SK-N-SH treated with all-trans-retinoic acid at 6 μM for 48 hours (cell line): ENCODE measurements at regions not wholly inside any gene's neighbourhood (a gene's known extent, or its start where the extent isn't known, plus 50 kb on each side); places are given as distances from the start of the nearest gene placed in this dataset.

Experiments used
- ATAC-seq: fragments of 200-7000 bp; cut with Tn5 transposase; 3 replicates; pipeline ENCODE4 v1.9.1; 2020; ENCODE audit warnings: mild to moderate bottlenecking, moderate library complexity
- BACH2 ChIP-seq: fragments of 250-450 bp; sonication (Bioruptor Pico); IDR thresholded peaks from 2 replicates; pipeline ENCODE4 v1.9.0; 2021; ENCODE audit warnings: mild to moderate bottlenecking, borderline replicate concordance
- ESRRG ChIP-seq: fragments of 250-450 bp; sonication (Bioruptor Pico); IDR thresholded peaks from 2 replicates; pipeline ENCODE4 v1.6.1; 2021; ENCODE audit warnings: mild to moderate bottlenecking
- GLIS3 ChIP-seq: fragments of 250-450 bp; sonication (Bioruptor Pico); IDR thresholded peaks from 2 replicates; pipeline ENCODE4 v1.5.0; 2020; ENCODE audit warnings: mild to moderate bottlenecking, moderate library complexity
- ISL1 ChIP-seq: fragments of 250-450 bp; sonication (Bioruptor Pico); IDR thresholded peaks from 2 replicates; pipeline ENCODE4 v2.1.2; 2022; ENCODE audit warnings: mild to moderate bottlenecking, moderate library complexity
- OSR1 ChIP-seq: fragments of 250-450 bp; sonication (Bioruptor Pico); IDR thresholded peaks from 2 replicates; pipeline ENCODE4 v1.8.0; 2022; ENCODE audit warnings: moderate library complexity, mild to moderate bottlenecking, inconsistent platforms
- PPARA ChIP-seq: fragments of 250-450 bp; sonication (Bioruptor Pico); IDR thresholded peaks from 2 replicates; pipeline ENCODE4 v1.5.0; 2020; ENCODE audit warnings: mild to moderate bottlenecking, borderline replicate concordance
- RARB ChIP-seq: fragments of 250-450 bp; sonication (Bioruptor Pico); IDR thresholded peaks from 2 replicates; pipeline ENCODE4 v1.8.0; 2021; ENCODE audit warnings: mild to moderate bottlenecking, moderate library complexity
- SNAI2 ChIP-seq: fragments of 250-450 bp; sonication (Bioruptor Pico); IDR thresholded peaks from 2 replicates; pipeline ENCODE4 v1.5.0; 2020; ENCODE audit warnings: mild to moderate bottlenecking, moderate library complexity
- TCF4 ChIP-seq: fragments of 250-450 bp; sonication (Bioruptor Pico); IDR thresholded peaks from 2 replicates; pipeline ENCODE4 v1.8.0; 2021; ENCODE audit warnings: mild to moderate bottlenecking, moderate library complexity, borderline replicate concordance
- TOX ChIP-seq: fragments of 250-450 bp; sonication (Bioruptor Pico); IDR thresholded peaks from 2 replicates; pipeline ENCODE4 v1.8.0; 2021; ENCODE audit warnings: mild to moderate bottlenecking, moderate library complexity, borderline replicate concordance
- ZC3H10 ChIP-seq: fragments of 250-450 bp; sonication (Bioruptor Pico); IDR thresholded peaks from 2 replicates; pipeline ENCODE4 v1.5.1; 2021; ENCODE audit warnings: mild to moderate bottlenecking, moderate library complexity
- ZFP3 ChIP-seq: fragments of 250-450 bp; sonication (Bioruptor Pico); IDR thresholded peaks from 2 replicates; pipeline ENCODE4 v1.5.0; 2020; ENCODE audit warnings: mild to moderate bottlenecking, moderate library complexity
- ZFP30 ChIP-seq: fragments of 450-650 bp; formaldehyde crosslinking; IDR thresholded peaks from 2 replicates; pipeline ENCODE4 v1.5.0; 2022; ENCODE audit warnings: mild to moderate bottlenecking, moderate library complexity
- ZNF565 ChIP-seq: fragments of 450-650 bp; formaldehyde crosslinking; conservative IDR thresholded peaks from 2 replicates; pipeline ENCODE4 v1.5.0; 2020; ENCODE audit warnings: low read depth, mild to moderate bottlenecking, moderate library complexity
- ZNF70 ChIP-seq: fragments of 450-650 bp; formaldehyde crosslinking; IDR thresholded peaks from 2 replicates; pipeline ENCODE4 v1.5.0; 2020; ENCODE audit warnings: mild to moderate bottlenecking, moderate library complexity
- ZNF8 ChIP-seq: fragments of 450-650 bp; formaldehyde crosslinking; IDR thresholded peaks from 2 replicates; pipeline ENCODE4 v1.5.0; 2020; ENCODE audit warnings: mild to moderate bottlenecking, moderate library complexity
- TF ChIP-seq, protein P1 (sequence below): fragments of 250-450 bp; sonication (Bioruptor Pico); IDR thresholded peaks from 2 replicates; pipeline ENCODE4 v1.8.0; 2020; ENCODE audit warnings: mild to moderate bottlenecking, moderate library complexity, borderline replicate concordance
- TF ChIP-seq, protein P2 (sequence below): fragments of 250-450 bp; sonication (Bioruptor Pico); IDR thresholded peaks from 2 replicates; pipeline ENCODE4 v1.5.1; 2021; ENCODE audit warnings: mild to moderate bottlenecking, moderate library complexity
- TF ChIP-seq, protein P3 (sequence below): fragments of 250-450 bp; sonication (Bioruptor Pico); IDR thresholded peaks from 2 replicates; pipeline ENCODE4 v1.8.0; 2021; ENCODE audit warnings: low read depth, mild to moderate bottlenecking, moderate library complexity, borderline replicate concordance
- TF ChIP-seq, protein P4 (sequence below): fragments of 250-450 bp; sonication (Bioruptor Pico); IDR thresholded peaks from 2 replicates; pipeline ENCODE4 v1.5.1; 2020; ENCODE audit warnings: low read depth, mild to moderate bottlenecking, moderate library complexity
- TF ChIP-seq, protein P5 (sequence below): fragments of 250-450 bp; sonication (Bioruptor Pico); IDR thresholded peaks from 2 replicates; pipeline ENCODE4 v1.5.0; 2020; ENCODE audit warnings: mild to moderate bottlenecking, moderate library complexity

DNA sequence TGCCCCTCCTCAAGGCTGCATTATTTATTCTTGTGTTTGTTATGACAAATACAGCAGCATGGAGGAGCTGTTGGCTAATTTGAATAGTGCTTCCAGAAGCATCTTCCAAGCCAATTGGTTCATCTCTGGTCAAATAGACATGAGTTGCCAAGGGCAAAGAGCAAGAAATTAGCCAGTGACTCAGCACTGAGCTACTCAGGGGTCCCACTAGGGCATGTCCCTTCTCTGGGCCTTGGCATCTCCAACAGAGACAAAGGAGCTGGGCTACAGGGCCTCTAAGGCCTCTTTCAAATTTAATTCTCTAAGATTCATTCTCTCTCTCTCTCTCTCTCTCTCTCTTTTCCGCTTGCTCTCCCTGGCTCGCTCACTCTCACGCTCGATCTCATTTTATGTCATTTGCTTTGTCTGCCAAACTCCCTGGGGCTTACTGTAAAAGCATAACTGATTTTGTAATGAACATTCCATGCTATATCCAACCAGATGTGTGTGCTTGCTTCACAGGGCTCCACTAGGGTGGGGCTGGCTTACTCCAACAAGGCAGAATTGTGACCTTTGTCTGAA is 86.7 kb upstream of the MAGEA4 start:
- TF ChIP-seq TOX (CRISPR knock-in tag) (no peak), GLIS3 (CRISPR knock-in tag) (no peak), TCF4 (CRISPR knock-in tag) (no peak), PPARA (CRISPR knock-in tag) (no peak), ESRRG (CRISPR knock-in tag) (no peak), RARB (CRISPR knock-in tag) (no peak), ZNF565 (CRISPR knock-in tag) (no peak), OSR1 (no peak), ZFP3 (CRISPR knock-in tag) (no peak), ZNF8 (CRISPR knock-in tag) (no peak), ZFP30 (CRISPR knock-in tag) (no peak), ZNF70 (no peak), ZC3H10 (CRISPR knock-in tag) (no peak)
- TF ChIP-seq, protein P1, sequence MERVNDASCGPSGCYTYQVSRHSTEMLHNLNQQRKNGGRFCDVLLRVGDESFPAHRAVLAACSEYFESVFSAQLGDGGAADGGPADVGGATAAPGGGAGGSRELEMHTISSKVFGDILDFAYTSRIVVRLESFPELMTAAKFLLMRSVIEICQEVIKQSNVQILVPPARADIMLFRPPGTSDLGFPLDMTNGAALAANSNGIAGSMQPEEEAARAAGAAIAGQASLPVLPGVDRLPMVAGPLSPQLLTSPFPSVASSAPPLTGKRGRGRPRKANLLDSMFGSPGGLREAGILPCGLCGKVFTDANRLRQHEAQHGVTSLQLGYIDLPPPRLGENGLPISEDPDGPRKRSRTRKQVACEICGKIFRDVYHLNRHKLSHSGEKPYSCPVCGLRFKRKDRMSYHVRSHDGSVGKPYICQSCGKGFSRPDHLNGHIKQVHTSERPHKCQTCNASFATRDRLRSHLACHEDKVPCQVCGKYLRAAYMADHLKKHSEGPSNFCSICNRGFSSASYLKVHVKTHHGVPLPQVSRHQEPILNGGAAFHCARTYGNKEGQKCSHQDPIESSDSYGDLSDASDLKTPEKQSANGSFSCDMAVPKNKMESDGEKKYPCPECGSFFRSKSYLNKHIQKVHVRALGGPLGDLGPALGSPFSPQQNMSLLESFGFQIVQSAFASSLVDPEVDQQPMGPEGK, result no peak
- TF ChIP-seq, protein P2, sequence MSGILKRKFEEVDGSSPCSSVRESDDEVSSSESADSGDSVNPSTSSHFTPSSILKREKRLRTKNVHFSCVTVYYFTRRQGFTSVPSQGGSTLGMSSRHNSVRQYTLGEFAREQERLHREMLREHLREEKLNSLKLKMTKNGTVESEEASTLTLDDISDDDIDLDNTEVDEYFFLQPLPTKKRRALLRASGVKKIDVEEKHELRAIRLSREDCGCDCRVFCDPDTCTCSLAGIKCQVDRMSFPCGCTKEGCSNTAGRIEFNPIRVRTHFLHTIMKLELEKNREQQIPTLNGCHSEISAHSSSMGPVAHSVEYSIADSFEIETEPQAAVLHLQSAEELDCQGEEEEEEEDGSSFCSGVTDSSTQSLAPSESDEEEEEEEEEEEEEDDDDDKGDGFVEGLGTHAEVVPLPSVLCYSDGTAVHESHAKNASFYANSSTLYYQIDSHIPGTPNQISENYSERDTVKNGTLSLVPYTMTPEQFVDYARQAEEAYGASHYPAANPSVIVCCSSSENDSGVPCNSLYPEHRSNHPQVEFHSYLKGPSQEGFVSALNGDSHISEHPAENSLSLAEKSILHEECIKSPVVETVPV (CRISPR knock-in tag), result no peak
- TF ChIP-seq, protein P3, sequence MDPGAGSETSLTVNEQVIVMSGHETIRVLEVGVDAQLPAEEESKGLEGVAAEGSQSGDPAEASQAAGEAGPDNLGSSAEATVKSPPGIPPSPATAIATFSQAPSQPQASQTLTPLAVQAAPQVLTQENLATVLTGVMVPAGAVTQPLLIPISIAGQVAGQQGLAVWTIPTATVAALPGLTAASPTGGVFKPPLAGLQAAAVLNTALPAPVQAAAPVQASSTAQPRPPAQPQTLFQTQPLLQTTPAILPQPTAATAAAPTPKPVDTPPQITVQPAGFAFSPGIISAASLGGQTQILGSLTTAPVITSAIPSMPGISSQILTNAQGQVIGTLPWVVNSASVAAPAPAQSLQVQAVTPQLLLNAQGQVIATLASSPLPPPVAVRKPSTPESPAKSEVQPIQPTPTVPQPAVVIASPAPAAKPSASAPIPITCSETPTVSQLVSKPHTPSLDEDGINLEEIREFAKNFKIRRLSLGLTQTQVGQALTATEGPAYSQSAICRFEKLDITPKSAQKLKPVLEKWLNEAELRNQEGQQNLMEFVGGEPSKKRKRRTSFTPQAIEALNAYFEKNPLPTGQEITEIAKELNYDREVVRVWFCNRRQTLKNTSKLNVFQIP, result no peak
- TF ChIP-seq, protein P4, sequence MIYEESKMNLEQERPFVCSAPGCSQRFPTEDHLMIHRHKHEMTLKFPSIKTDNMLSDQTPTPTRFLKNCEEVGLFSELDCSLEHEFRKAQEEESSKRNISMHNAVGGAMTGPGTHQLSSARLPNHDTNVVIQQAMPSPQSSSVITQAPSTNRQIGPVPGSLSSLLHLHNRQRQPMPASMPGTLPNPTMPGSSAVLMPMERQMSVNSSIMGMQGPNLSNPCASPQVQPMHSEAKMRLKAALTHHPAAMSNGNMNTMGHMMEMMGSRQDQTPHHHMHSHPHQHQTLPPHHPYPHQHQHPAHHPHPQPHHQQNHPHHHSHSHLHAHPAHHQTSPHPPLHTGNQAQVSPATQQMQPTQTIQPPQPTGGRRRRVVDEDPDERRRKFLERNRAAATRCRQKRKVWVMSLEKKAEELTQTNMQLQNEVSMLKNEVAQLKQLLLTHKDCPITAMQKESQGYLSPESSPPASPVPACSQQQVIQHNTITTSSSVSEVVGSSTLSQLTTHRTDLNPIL (CRISPR knock-in tag), result no peak
- peak; percentile 72 for ATAC-seq

DNA sequence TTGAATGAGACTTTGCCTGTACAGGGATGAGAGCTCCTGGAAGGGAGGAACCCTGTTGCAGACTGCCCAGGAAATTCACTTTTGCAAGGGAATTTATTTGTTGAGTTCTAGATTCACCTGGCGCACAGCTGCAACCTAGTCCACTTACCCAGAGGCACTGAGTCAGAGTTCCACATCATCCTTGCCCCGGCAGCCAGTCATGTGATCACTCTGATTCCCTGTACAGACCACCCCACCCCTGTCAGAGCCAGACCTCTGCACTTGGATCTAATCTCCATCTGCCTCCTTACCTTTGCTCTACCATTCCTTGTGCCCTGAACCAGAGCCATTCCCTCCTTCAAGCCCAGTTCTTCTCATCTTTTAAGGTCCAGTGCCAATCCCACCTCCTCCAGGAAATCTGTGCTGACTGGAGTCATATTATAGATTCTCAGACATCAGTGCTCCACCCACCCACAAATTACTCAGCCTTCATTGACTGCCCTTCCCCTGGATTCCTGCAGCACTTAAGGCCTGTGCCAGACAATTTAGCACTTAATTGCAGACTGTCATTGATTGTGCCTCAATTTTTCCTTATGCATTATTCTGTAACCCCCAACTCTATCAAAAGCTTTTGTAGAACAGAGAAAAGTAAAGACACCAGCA is 84.1 kb upstream of the MAGEA4 start:
- TF ChIP-seq ISL1 (no peak), ESRRG (CRISPR knock-in tag) (no peak), SNAI2 (CRISPR knock-in tag) (no peak), RARB (CRISPR knock-in tag) (no peak), ZFP30 (CRISPR knock-in tag) (no peak), PPARA (CRISPR knock-in tag) (no peak), BACH2 (CRISPR knock-in tag) (no peak), TCF4 (CRISPR knock-in tag) (no peak), GLIS3 (CRISPR knock-in tag) (no peak), ZFP3 (CRISPR knock-in tag) (no peak)
- TF ChIP-seq, protein P1, result no peak
- TF ChIP-seq, protein P5, sequence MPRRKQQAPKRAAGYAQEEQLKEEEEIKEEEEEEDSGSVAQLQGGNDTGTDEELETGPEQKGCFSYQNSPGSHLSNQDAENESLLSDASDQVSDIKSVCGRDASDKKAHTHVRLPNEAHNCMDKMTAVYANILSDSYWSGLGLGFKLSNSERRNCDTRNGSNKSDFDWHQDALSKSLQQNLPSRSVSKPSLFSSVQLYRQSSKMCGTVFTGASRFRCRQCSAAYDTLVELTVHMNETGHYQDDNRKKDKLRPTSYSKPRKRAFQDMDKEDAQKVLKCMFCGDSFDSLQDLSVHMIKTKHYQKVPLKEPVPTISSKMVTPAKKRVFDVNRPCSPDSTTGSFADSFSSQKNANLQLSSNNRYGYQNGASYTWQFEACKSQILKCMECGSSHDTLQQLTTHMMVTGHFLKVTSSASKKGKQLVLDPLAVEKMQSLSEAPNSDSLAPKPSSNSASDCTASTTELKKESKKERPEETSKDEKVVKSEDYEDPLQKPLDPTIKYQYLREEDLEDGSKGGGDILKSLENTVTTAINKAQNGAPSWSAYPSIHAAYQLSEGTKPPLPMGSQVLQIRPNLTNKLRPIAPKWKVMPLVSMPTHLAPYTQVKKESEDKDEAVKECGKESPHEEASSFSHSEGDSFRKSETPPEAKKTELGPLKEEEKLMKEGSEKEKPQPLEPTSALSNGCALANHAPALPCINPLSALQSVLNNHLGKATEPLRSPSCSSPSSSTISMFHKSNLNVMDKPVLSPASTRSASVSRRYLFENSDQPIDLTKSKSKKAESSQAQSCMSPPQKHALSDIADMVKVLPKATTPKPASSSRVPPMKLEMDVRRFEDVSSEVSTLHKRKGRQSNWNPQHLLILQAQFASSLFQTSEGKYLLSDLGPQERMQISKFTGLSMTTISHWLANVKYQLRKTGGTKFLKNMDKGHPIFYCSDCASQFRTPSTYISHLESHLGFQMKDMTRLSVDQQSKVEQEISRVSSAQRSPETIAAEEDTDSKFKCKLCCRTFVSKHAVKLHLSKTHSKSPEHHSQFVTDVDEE (CRISPR knock-in tag), result no peak
- TF ChIP-seq, protein P4 (CRISPR knock-in tag), result no peak
- TF ChIP-seq, protein P2 (CRISPR knock-in tag), result no peak
- ATAC-seq, result no peak
